Activated CD8-positive, alpha-beta memory T cell treated with anti-CD3 and anti-CD28 coated beads, Interleukin-2, amount 10 ng/mL, durations not matched to agents 7 days and 5 days (primary cell): ENCODE measurements at regions not wholly inside any gene's neighbourhood (a gene's known extent, or its start where the extent isn't known, plus 50 kb on each side); places are given as distances from the start of the nearest gene placed in this dataset.

Experiments
- ATAC-seq: fragments of 150-1000 bp; cut with Tn5 transposase; one replicate; pipeline ENCODE4 v1.10.0; 2021; ENCODE audit warnings: moderate library complexity
- CTCF ChIA-PET: fragments of 350-600 bp; sonication (Branson Sonifier 250); formaldehyde crosslinking; loops from one replicate; lab custom pipeline; 2021; ENCODE audit warnings: antibody characterized with exemption; lab: Charles Lee
- DNase-seq: peaks from one replicate; pipeline ENCODE4 v3.0.0-alpha.2; 2020
- H3K27ac Mint-ChIP-seq: one replicate; pipeline ENCODE4 v1.8.0; 2021; ENCODE audit warnings: mild to moderate bottlenecking, mixed read lengths
- H3K27me3 Mint-ChIP-seq: one replicate; pipeline ENCODE4 v1.8.0; 2021; ENCODE audit warnings: mixed read lengths
- H3K36me3 Mint-ChIP-seq: one replicate; pipeline ENCODE4 v1.8.0; 2021; ENCODE audit warnings: mild to moderate bottlenecking, mixed read lengths
- H3K4me1 Mint-ChIP-seq: one replicate; pipeline ENCODE4 v1.8.0; 2021; ENCODE audit warnings: mixed read lengths
- H3K4me3 Mint-ChIP-seq: one replicate; pipeline ENCODE4 v1.8.0; 2021; ENCODE audit warnings: mild to moderate bottlenecking, moderate library complexity, mixed read lengths
- H3K9me3 Mint-ChIP-seq: one replicate; pipeline ENCODE4 v1.8.0; 2022; ENCODE audit warnings: low read depth, mixed read lengths

DNA sequence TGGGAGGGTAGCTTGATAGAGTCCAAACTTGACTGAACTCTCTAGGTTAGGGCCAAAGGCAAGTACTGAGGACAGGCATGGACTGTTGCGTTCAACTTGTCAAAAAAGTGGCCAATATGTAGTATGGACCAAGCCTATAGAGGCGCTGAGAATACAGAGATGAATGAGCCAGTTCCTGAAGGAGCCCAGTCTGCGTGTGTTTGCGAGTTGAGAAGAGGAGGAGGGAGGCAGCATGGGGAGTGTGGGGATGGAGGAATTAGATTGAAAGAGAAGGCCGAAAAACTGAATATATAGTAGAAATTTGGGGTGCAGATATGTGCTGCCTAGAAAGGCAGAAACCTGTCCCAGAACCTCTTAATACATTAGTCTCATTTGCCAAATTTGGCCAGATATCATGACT lies 412.4 kb downstream of the PCNX1 start:
- DNase-seq (peak; percentile 42), ATAC-seq (peak; percentile 1)
- H3K4me1 Mint-ChIP-seq: peaks cover 38% of the 10 kb centered on the region
- CTCF ChIA-PET: no interaction called here
- peaks cover 7% of the 10 kb centered on the region for H3K36me3 Mint-ChIP-seq
- peak overlapping the region; percentile 90 for H3K4me3 Mint-ChIP-seq
- peak overlapping the region; percentile 89 for H3K27ac Mint-ChIP-seq
- no peaks in the 10 kb centered on the region for H3K27me3 Mint-ChIP-seq
- H3K9me3 Mint-ChIP-seq: no peaks in the 10 kb centered on the region

DNA sequence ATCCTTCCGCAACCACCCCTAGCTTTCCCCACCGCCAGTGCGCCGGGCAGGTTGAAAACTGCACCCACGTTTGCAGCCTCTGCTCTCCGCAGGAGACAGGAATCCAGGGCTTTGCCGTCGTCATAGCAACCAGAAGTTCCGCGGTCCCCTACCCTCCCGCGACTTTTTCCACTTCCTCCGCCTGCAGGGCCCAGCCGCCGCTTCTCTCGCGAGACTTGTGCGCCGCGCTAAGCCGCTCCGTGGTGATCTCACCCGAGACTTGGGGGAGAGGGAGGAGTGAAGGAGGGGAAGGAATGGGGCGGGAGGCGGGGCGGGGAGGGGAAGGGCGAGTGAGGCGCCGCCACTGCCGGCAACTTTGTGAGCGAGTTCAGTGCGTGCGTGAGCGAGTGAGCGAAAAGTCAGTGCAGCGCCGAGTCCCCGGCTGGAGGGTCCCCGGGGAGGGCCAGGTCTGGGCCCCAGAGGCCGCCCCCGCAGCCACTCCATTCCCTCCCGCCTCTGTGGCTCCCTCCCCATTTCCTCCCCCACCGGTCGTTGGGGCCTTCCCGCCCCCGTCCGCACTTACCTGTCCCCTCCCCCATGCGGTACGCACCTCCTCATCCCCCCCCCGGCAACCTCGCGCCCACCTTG lies 413.0 kb downstream of the PCNX1 start, which contains the start of gene SIPA1L1:
Gene SIPA1L1, plus strand, starts transcription at position 370 of the 627 bp plus-strand sequence.
- peaks cover 44% of the 10 kb centered on the region for H3K4me1 Mint-ChIP-seq
- H3K9me3 Mint-ChIP-seq: no peaks in the 10 kb centered on the region
- CTCF ChIA-PET: interaction anchor here (1.1 to 4.2 kb wide), 3 partner anchors 181 to 432 kb away, joined by 3 to 24 read pairs (median 4); no protein-coding TSS in a partner anchor
- peaks cover 7% of the 10 kb centered on the region for H3K36me3 Mint-ChIP-seq
- H3K27ac Mint-ChIP-seq: peak within 1 kb of the TSS; percentile 90
- peak; percentile 99 for DNase-seq
- H3K27me3 Mint-ChIP-seq: no peaks in the 10 kb centered on the region
- ATAC-seq: peak; percentile 86
- peak within 1 kb of the TSS; percentile 90 for H3K4me3 Mint-ChIP-seq

DNA sequence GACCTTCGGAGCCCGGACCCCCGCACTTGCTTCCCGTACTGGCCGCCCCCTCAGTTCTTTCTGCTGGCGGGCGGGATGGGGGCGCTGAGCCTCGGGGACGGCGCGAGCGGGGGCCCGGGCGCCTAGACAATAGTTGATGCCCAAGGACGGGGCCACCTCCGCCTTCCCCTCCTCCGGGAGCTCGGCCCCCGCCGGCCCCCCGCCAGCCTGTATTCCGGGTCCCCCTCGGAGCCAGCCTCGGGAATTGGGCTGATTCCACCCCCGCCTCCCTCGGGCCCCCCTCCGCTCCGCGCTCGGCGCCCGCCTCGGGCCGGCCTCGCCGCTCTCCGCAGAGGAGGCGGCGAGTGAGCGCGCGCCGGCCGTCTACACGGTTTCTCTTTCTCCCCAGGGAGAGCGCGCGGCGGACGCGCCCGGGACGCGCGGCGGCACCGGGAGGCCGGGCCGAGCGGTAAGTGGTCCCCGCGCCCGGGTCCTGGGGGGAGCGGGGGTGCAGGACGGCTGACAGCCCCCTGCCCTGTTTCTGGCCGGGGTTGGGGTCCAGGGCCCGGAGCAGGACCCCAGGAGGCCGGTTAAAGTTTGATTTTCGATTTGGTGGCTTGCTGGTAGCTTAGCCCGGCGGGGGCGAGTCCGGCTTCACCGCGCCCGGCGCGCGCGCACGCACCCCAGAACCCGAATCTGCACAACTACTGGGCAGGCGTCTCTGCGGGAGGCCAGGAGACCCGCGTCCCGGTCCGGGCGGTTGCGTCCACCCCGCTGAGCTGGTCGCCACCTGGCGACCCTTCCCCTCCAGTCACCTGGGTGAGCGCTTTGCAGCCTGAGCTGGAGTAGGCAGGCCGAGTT lies 413.7 kb downstream of the PCNX1 start:
- H3K36me3 Mint-ChIP-seq: peaks cover 7% of the 10 kb centered on the region
- peak; percentile 72 for DNase-seq
- ATAC-seq: peak; percentile 57
- peak overlapping the region; percentile 90 for H3K4me3 Mint-ChIP-seq
- H3K9me3 Mint-ChIP-seq: no peaks in the 10 kb centered on the region
- H3K27ac Mint-ChIP-seq: peak overlapping the region; percentile 90
- CTCF ChIA-PET: interaction anchor here (0.6 to 6.0 kb wide), 16 partner anchors 43 to 534 kb away, joined by 3 to 45 read pairs (median 4); no protein-coding TSS in a partner anchor
- peaks cover 51% of the 10 kb centered on the region for H3K4me1 Mint-ChIP-seq
- H3K27me3 Mint-ChIP-seq: no peaks in the 10 kb centered on the region

DNA sequence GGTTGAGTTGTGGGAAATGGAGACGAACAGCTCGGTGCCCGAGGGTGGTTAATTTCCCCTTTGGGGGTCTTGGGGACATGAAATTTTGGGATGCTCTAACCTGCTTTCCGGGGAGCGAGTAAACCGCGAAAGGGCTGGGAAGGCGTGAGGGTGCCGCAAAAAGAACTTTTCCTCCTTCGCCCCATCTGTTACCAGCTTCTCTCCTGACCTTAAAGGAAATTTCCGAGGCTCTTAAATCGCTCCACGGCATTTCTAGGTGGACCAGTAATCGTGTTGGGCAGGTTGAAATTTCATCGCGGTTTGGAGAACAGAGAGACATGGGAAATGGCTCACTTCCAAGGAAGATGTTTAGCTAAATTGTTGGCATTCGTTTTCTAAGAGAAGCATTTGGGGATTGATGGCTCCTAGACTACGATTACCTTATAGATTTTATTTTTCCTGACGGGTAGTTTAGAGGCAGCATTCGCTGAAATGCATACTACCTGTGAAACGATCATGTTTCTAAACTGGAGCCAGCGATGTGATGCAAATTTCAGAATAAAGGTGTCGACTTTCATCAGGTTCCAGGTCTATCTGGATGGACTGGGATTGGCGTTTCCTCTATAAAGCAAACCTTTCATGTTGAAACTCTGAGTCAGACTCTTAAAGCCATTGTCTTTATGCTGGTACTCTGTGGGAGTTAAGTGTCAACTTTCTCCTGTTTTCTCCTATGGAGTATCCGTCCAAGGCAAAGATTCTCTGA lies 414.5 kb downstream of the PCNX1 start:
- H3K27me3 Mint-ChIP-seq: no peaks in the 10 kb centered on the region
- peak overlapping the region; percentile 90 for H3K27ac Mint-ChIP-seq
- peaks cover 7% of the 10 kb centered on the region for H3K36me3 Mint-ChIP-seq
- peaks cover 56% of the 10 kb centered on the region for H3K4me1 Mint-ChIP-seq
- DNase-seq: no peak
- ATAC-seq: no peak
- H3K4me3 Mint-ChIP-seq: peak overlapping the region; percentile 90
- H3K9me3 Mint-ChIP-seq: no peaks in the 10 kb centered on the region
- CTCF ChIA-PET: interaction anchor here (0.6 to 6.0 kb wide), 19 partner anchors 44 to 534 kb away, joined by 3 to 45 read pairs (median 4); no protein-coding TSS in a partner anchor

DNA sequence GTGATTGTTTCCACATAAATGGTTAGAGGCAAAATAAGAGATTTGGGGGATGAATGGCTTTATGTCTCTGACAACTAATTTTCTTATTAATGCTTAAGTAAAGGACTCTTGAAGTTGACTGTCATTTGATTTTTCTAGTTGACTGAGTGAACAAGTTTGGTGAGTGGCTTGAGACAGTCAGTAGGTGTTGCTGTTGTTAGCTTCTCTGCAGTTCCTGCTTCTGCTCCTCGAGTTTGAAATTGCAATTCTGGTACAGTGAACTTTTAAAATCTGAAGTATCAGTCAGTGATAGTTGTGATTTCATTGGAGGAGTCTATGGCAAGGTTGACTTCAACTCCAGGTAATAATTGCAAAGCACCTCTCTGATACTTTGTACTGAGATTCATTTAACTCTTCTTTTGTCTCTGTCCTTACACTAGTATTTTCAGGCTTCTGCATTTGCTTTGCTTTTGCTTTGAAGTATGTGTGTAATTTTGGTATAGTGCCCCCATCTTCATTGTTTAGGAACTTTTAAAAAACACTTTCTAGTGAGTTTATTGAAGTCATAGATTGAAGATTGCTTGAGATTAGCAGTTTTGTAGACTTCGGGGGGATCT lies 415.5 kb downstream of the PCNX1 start:
- DNase-seq: peak; percentile 45

DNA sequence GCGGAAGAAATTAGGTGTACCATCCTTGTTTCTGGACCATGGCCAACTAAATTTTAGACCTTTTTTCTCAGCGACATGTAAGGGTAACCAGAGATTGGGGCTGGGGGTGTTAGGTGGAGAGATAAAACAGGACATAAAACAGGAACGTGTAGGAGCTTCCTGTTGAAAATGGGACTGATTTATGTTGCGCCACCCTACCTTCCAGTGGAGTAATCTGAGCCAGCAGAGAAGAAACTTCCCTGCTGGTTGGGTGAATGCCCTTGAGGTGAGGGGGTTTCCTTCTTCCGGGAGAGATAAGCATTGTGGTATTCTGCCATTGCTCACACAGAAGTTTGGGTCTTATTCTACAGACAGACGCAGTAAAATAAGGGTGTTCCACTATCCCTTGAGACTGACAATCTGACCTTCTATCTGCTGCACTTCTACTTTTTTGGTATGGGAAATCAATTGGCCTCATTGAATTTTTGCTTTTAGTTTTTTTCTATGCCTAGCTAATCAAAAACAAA lies 417.6 kb downstream of the PCNX1 start:
- Mint-ChIP-seq H3K27me3 (no peaks in the 10 kb centered on the region), H3K4me1 (peaks cover 64% of the 10 kb centered on the region), H3K36me3 (peaks cover 18% of the 10 kb centered on the region), H3K9me3 (no peaks in the 10 kb centered on the region), H3K27ac (peak overlapping the region; percentile 10), H3K4me3 (no peak overlapping the region)
- DNase-seq (peak; percentile 61), ATAC-seq (no peak)
- CTCF ChIA-PET: interaction anchor here (1.1 to 6.0 kb wide), 7 partner anchors 9 to 221 kb away, joined by 3 to 45 read pairs (median 4); no protein-coding TSS in a partner anchor

More for the DNA sequence above, 415.5 kb downstream of the PCNX1 start:
- CTCF ChIA-PET: interaction anchor here (1.0 to 6.0 kb wide), 13 partner anchors 45 to 533 kb away, joined by 3 to 45 read pairs (median 3); no protein-coding TSS in a partner anchor
- no peaks in the 10 kb centered on the region for H3K27me3 Mint-ChIP-seq
- peak overlapping the region; percentile 57 for H3K4me3 Mint-ChIP-seq
- no peak for ATAC-seq
- H3K4me1 Mint-ChIP-seq: peaks cover 62% of the 10 kb centered on the region
- H3K36me3 Mint-ChIP-seq: peaks cover 10% of the 10 kb centered on the region
- no peaks in the 10 kb centered on the region for H3K9me3 Mint-ChIP-seq
- H3K27ac Mint-ChIP-seq: peak overlapping the region; percentile 56

DNA sequence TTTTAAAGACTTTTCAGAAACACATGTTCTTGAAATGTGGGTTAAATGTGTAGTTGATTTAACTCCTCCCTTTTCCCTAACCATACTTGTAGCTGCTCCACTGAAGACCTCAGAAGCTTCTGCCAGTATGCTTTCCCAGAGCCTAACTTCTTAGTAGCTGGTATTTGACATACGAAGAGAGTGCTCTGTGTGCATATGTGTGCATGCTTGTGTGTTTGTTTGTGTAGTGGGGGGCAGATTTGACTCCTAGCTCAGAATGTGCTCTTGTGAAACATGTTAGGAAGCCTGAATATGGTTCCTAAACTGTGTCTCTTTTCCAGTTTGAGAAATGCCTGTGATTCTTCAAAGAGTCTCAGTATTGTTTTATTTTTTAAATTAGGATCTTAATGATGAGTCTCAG lies 420.4 kb downstream of the PCNX1 start:
- no peak for ATAC-seq
- Mint-ChIP-seq H3K36me3 (peaks cover 38% of the 10 kb centered on the region), H3K27ac (no peak overlapping the region), H3K4me1 (peaks cover 74% of the 10 kb centered on the region), H3K9me3 (no peaks in the 10 kb centered on the region), H3K4me3 (no peak overlapping the region), H3K27me3 (no peaks in the 10 kb centered on the region)
- DNase-seq: no peak
- CTCF ChIA-PET: interaction anchor here (1.0 kb wide), 1 partner anchor 64 kb away, joined by 3 read pairs; no protein-coding TSS in a partner anchor

DNA sequence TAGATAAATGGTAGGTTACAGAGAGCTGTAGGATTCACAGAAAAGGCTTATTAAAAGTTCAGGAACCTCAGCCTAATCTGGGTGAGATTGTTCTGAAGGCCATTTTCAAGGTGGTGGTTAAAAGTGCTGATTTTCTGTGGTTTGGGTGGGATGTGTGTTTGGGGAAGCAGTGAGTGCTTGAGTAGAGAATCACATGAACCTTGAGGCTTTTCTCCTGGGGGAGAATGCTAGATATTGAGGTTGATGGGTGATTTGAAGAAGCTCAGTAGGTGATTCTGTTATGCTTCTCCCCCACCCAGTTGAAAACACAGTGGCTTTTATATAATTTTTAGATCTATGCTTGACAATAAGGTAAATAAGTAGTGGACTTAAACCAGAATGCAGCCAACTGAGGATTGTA lies 420.9 kb downstream of the PCNX1 start:
- CTCF ChIA-PET: interaction anchor here (1.0 kb wide), 1 partner anchor 64 kb away, joined by 3 read pairs; no protein-coding TSS in a partner anchor

DNA sequence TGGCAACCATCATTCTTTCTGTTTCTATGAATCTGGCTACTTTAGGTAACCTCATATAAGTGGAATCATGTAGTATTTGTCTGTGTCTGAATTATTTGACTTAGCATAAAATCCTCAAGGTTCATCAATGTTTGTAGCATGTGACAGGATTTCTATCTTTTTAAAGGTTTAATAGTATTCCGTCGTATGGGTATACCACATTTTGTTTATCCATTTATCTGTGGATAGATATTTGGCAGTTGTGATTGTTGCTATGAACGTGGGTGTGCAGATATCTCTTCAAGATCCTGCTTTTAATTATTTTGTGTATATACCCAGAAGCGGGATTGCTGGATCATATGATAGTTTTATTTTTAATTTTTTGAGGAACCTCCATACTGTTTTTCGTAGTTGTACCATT lies 421.7 kb downstream of the PCNX1 start:
- peaks cover 41% of the 10 kb centered on the region for H3K36me3 Mint-ChIP-seq

More for the DNA sequence above, 420.9 kb downstream of the PCNX1 start:
- peaks cover 38% of the 10 kb centered on the region for H3K36me3 Mint-ChIP-seq
- peak; percentile 50 for DNase-seq
- peaks cover 72% of the 10 kb centered on the region for H3K4me1 Mint-ChIP-seq
- no peak overlapping the region for H3K27ac Mint-ChIP-seq
- peak; percentile 11 for ATAC-seq
- H3K27me3 Mint-ChIP-seq: no peaks in the 10 kb centered on the region
- H3K4me3 Mint-ChIP-seq: no peak overlapping the region
- H3K9me3 Mint-ChIP-seq: no peaks in the 10 kb centered on the region

DNA sequence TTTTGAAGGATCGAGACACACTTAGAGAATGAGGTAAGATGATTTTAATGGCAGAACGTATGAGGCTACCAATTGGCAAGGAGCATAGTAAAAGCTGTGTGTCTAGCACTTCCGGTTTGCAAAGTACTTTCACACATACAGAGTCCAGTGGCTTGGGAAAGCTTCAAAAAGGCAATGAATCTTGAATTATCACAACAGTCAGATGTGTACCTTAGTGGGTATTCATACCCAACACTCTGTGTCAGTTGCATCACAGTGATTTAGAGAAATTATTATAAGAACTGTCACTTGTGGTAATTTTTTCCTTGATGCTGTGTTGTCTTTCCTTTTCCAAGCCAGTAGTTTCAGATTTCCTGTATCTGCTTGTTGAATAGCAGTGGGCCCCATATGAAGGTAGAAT lies 424.1 kb downstream of the PCNX1 start:
- H3K4me1 Mint-ChIP-seq: peaks cover 50% of the 10 kb centered on the region
- CTCF ChIA-PET: interaction anchor here (1.0 kb wide), 1 partner anchor 9 kb away, joined by 3 read pairs; no protein-coding TSS in a partner anchor
- H3K4me3 Mint-ChIP-seq: no peak overlapping the region
- DNase-seq: no peak
- H3K36me3 Mint-ChIP-seq: peaks cover 56% of the 10 kb centered on the region
- H3K27me3 Mint-ChIP-seq: no peaks in the 10 kb centered on the region
- H3K27ac Mint-ChIP-seq: no peak overlapping the region
- ATAC-seq: peak; percentile 39
- peaks cover 3% of the 10 kb centered on the region for H3K9me3 Mint-ChIP-seq

More for the DNA sequence above, 421.7 kb downstream of the PCNX1 start:
- no peaks in the 10 kb centered on the region for H3K27me3 Mint-ChIP-seq
- H3K4me3 Mint-ChIP-seq: no peak overlapping the region
- peaks cover 74% of the 10 kb centered on the region for H3K4me1 Mint-ChIP-seq
- no peaks in the 10 kb centered on the region for H3K9me3 Mint-ChIP-seq
- DNase-seq (no peak), ATAC-seq (no peak)
- H3K27ac Mint-ChIP-seq: no peak overlapping the region
- CTCF ChIA-PET: no interaction called here

DNA sequence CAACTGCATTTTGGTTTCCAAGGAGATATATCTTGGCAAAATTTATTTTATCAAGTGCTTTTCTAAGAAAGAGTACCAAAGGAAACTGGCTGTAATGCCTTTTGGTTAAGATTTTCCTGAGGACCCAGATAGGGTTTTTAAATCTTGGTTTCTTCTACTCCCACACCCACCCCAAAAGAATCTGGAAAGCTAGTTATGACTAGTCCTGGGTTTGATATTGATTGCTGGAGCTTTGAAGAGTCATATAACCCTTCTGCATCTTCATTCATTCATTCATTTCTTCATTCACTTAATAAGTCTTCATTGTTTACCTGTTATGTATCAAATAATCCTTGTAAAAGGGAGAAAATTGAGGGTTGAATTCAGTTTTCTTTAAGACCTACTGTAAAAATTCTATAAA lies 425.2 kb downstream of the PCNX1 start:
- H3K4me3 Mint-ChIP-seq: no peak overlapping the region
- H3K27ac Mint-ChIP-seq: no peak overlapping the region
- ATAC-seq (no peak), DNase-seq (no peak)
- CTCF ChIA-PET: interaction anchor here (1.0 kb wide), 1 partner anchor 420 kb away, joined by 3 read pairs; no protein-coding TSS in a partner anchor
- peaks cover 65% of the 10 kb centered on the region for H3K36me3 Mint-ChIP-seq
- H3K9me3 Mint-ChIP-seq: peaks cover 7% of the 10 kb centered on the region
- H3K27me3 Mint-ChIP-seq: no peaks in the 10 kb centered on the region
- peaks cover 46% of the 10 kb centered on the region for H3K4me1 Mint-ChIP-seq

DNA sequence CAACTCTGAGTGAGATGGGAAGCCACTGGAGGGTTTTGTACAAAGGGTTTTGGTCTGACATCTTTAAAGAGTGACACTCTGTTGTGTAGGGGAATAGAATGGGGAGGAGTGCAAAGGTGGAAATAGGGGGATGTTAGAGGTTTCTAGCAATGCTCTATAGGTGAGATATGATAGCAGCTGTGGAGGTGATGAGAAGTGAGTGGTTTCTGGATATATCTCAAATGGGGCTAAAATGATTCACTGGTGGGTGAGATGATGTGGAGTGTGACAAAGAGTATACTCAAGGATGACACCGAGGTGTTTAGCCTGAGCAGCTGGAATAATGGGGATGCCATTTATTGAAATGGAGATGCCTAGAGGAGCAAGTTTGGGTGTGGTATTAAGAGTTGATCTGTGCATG lies 426.4 kb downstream of the PCNX1 start:
- Mint-ChIP-seq H3K4me1 (peaks cover 34% of the 10 kb centered on the region), H3K27ac (no peak overlapping the region), H3K9me3 (peaks cover 10% of the 10 kb centered on the region), H3K4me3 (no peak overlapping the region), H3K36me3 (peaks cover 68% of the 10 kb centered on the region), H3K27me3 (no peaks in the 10 kb centered on the region)
- peak; percentile 39 for ATAC-seq
- CTCF ChIA-PET: interaction anchor here (0.7 to 1.7 kb wide), 3 partner anchors 9 to 66 kb away, joined by 3 to 4 read pairs (median 3); no protein-coding TSS in a partner anchor
- no peak for DNase-seq
